Neural cell (in vitro differentiated cells): ENCODE measurements at regions not wholly inside any gene's neighbourhood (a gene's known extent, or its start where the extent isn't known, plus 50 kb on each side); places are given as distances from the start of the nearest gene placed in this dataset.

Experiments
- H2AFZ ChIP-seq: fragments of 200-600, 300-800 bp; sonication (generic), shearing (Covaris generic); 2 replicates; pipeline ENCODE4 v1.6.0; 2014; ENCODE audit warnings: low read depth, mild to moderate bottlenecking, antibody characterized with exemption, low read length, moderate library complexity
- H3F3A ChIP-seq: fragments of 200-600 bp; shearing (Covaris generic); 2 replicates; pipeline ENCODE4 v1.6.1; 2016; ENCODE audit warnings: mild to moderate bottlenecking, moderate library complexity, mixed read lengths, antibody characterized with exemption, low read length; ENCODE audit not compliant: insufficient read depth, poor library complexity, severe bottlenecking
- H3K27ac ChIP-seq: fragments of 200-600, 300-800 bp; sonication (generic), shearing (Covaris generic); 2 replicates; pipeline ENCODE4 v1.5.1; 2014; ENCODE audit warnings: mild to moderate bottlenecking, low read length, moderate library complexity
- H3K27me3 ChIP-seq: fragments of 300-800, 200-600 bp; sonication (generic), shearing (Covaris generic); 2 replicates; pipeline ENCODE4 v1.6.0; 2014; ENCODE audit warnings: mild to moderate bottlenecking, low read depth, low read length, moderate library complexity; ENCODE audit not compliant: insufficient read depth
- H3K36me3 ChIP-seq: fragments of 300-800, 200-600 bp; sonication (generic), shearing (Covaris generic); 2 replicates; pipeline ENCODE4 v1.5.1; 2014; ENCODE audit warnings: mild to moderate bottlenecking, antibody characterized with exemption, low read length, moderate library complexity; ENCODE audit not compliant: insufficient read depth
- H3K4me2 ChIP-seq: fragments of 300-800, 200-600 bp; sonication (generic), shearing (Covaris generic); 2 replicates; pipeline ENCODE4 v1.6.0; 2014; ENCODE audit warnings: mild to moderate bottlenecking, low read length
- H3K4me3 ChIP-seq: fragments of 300-800, 200-600 bp; sonication (generic), shearing (Covaris generic); 2 replicates; pipeline ENCODE4 v1.5.1; 2014; ENCODE audit warnings: mild to moderate bottlenecking, low read length, moderate library complexity
- H3K79me2 ChIP-seq: fragments of 200-600 bp; shearing (Covaris generic); replicated peaks from 2 replicates; pipeline ENCODE4 v1.6.0; 2014; ENCODE audit warnings: mild to moderate bottlenecking, low read length, moderate library complexity; ENCODE audit not compliant: insufficient read depth
- H3K9ac ChIP-seq: fragments of 300-800, 200-600 bp; sonication (generic), shearing (Covaris generic); 2 replicates; pipeline ENCODE4 v1.6.1; 2016; ENCODE audit warnings: mild to moderate bottlenecking, low read length, mixed read lengths
- H3K9me2 ChIP-seq: fragments of 200-600 bp; shearing (Covaris generic); 2 replicates; pipeline ENCODE4 v1.6.1; 2016; ENCODE audit warnings: mild to moderate bottlenecking, low read length, mixed read lengths; ENCODE audit not compliant: insufficient read depth
- H3K9me3 ChIP-seq: fragments of 200-600, 300-800 bp; sonication (generic), shearing (Covaris generic); 2 replicates; pipeline ENCODE4 v1.6.1; 2016; ENCODE audit warnings: mild to moderate bottlenecking, mixed run types, low read length, moderate library complexity, mixed read lengths
- H4K20me1 ChIP-seq: fragments of 200-600 bp; shearing (Covaris generic); 2 replicates; pipeline ENCODE4 v1.6.1; 2016; ENCODE audit warnings: mild to moderate bottlenecking, mixed run types; ENCODE audit not compliant: insufficient read depth
- CTCF ChIP-seq: fragments of 450-650 bp; IDR thresholded peaks from 2 replicates; pipeline ENCODE4 v1.5.1; 2014; ENCODE audit warnings: antibody characterized with exemption, mild to moderate bottlenecking, moderate library complexity; ENCODE audit not compliant: poor library complexity, severe bottlenecking
- EP300 ChIP-seq: fragments of 450-650 bp; conservative IDR thresholded peaks from 2 replicates; pipeline ENCODE4 v1.6.1; 2014; ENCODE audit warnings: antibody characterized with exemption, mild to moderate bottlenecking, moderate library complexity; ENCODE audit not compliant: poor library complexity, severe bottlenecking
- EZH2 ChIP-seq: fragments of 200-600, 300-800 bp; shearing (Covaris generic), sonication (generic); IDR thresholded peaks from 2 replicates; pipeline ENCODE4 v1.6.1; 2014; ENCODE audit warnings: antibody characterized with exemption, low read length, borderline replicate concordance, mild to moderate bottlenecking; ENCODE audit not compliant: insufficient read depth, poor library complexity, severe bottlenecking
- MXI1 ChIP-seq: fragments of 450-650 bp; conservative IDR thresholded peaks from 2 replicates; pipeline ENCODE4 v1.6.1; 2014; ENCODE audit warnings: antibody characterized with exemption, mild to moderate bottlenecking; ENCODE audit not compliant: poor library complexity, severe bottlenecking
- POLR2AphosphoS5 ChIP-seq: IDR thresholded peaks from 2 replicates; pipeline ENCODE4 v1.6.1; 2012
- RAD21 ChIP-seq: fragments of 450-650 bp; conservative IDR thresholded peaks from 2 replicates; pipeline ENCODE4 v1.6.1; 2014; ENCODE audit warnings: antibody characterized with exemption, mild to moderate bottlenecking, moderate library complexity
- REST ChIP-seq: IDR thresholded peaks from 2 replicates; pipeline ENCODE4 v1.6.1; 2012; ENCODE audit warnings: borderline replicate concordance
- SMC3 ChIP-seq: fragments of 450-650 bp; conservative IDR thresholded peaks from 2 replicates; pipeline ENCODE4 v1.6.1; 2014; ENCODE audit warnings: antibody characterized with exemption, mild to moderate bottlenecking, moderate library complexity; ENCODE audit not compliant: poor library complexity
- TAF1 ChIP-seq: IDR thresholded peaks from 2 replicates; pipeline ENCODE4 v1.6.1; 2012; ENCODE audit warnings: low read depth

- H3K4me3 ChIP-seq = no peak overlapping the region
- H3F3A ChIP-seq = no peaks in the 10 kb centered on the region
- no peak overlapping the region for H2AFZ ChIP-seq
- no peak overlapping the region for H3K4me2 ChIP-seq
- no peaks in the 10 kb centered on the region for H3K9me2 ChIP-seq
- TF ChIP-seq CTCF (no peak), TAF1 (no peak), MXI1 (no peak), EP300 (no peak), POLR2AphosphoS5 (no peak), REST (no peak), EZH2 (no peak), SMC3 (no peak), RAD21 (no peak)
- H3K9ac ChIP-seq = no peak overlapping the region
- no peaks in the 10 kb centered on the region for H4K20me1 ChIP-seq
- H3K9me3 ChIP-seq = no peaks in the 10 kb centered on the region
- H3K27me3 ChIP-seq = no peaks in the 10 kb centered on the region
- H3K36me3 ChIP-seq = no peaks in the 10 kb centered on the region
- H3K79me2 ChIP-seq = no peaks in the 10 kb centered on the region
- no peak overlapping the region for H3K27ac ChIP-seq
These were observed 199.4 kb downstream of the SMIM20 start for GRCh38 chr4:26113339-26113940.

GRCh38 chr4:26116057-26116456 lies 202.0 kb downstream of the SMIM20 start:
- TF ChIP-seq SMC3 (no peak), RAD21 (no peak), EP300 (peak; percentile 88), TAF1 (no peak), REST (no peak), POLR2AphosphoS5 (peak; percentile 81)
- Histone ChIP-seq H3F3A (no peaks in the 10 kb centered on the region), H3K79me2 (no peaks in the 10 kb centered on the region), H3K9ac (no peak overlapping the region), H3K36me3 (no peaks in the 10 kb centered on the region), H3K27ac (no peak overlapping the region), H4K20me1 (no peaks in the 10 kb centered on the region), H3K4me2 (no peak overlapping the region), H3K9me2 (no peaks in the 10 kb centered on the region), H2AFZ (no peak overlapping the region), H3K9me3 (no peaks in the 10 kb centered on the region), H3K27me3 (no peaks in the 10 kb centered on the region), H3K4me3 (no peak overlapping the region)
